ENCODE measurements at regions not wholly inside any gene's neighbourhood (a gene's known extent, or its start where the extent isn't known, plus 50 kb on each side); places are given as distances from the start of the nearest gene placed in this dataset.
"Not testable (repeated sequence)": the region's sequence is repeated elsewhere in the genome, so short reads cannot be mapped to it uniquely, and the experiment has no call there.

DNA sequence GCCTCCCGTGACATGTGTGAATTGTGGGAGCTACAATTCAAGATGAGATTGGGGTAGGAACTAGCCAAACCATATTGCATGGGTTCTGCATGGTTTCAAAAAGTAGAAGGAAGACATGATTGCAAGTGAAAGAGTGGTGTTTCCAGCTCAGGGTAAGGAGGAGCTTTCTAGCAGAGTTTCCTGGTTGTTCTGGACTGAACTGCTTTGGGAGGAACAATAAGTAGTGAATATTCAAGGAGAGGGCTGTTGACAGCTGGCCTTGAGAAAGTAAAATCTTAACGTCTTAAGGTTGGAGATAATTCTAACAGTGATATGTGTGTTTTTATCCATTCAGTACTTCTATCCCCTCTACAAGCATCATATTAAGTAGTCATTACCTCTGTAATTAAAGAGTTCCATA lies 62.2 kb upstream of the PRKG1 start (continued):
- no peak for TF ChIP-seq POU6F1 (CRISPR knock-in tag; IDR thresholded peaks at IDR 0.05; ENCODE audit: borderline replicate concordance, low read depth)
- TF ChIP-seq PPARA (CRISPR knock-in tag; IDR thresholded peaks at IDR 0.05; ENCODE audit: borderline replicate concordance) = no peak
- TF ChIP-seq SNAI2 (CRISPR knock-in tag; IDR thresholded peaks at IDR 0.05) = no peak
- TF ChIP-seq CSRNP3 (CRISPR knock-in tag; IDR thresholded peaks at IDR 0.05) = no peak

GRCh38 chr10:51014680-51015389 lies 59.5 kb upstream of the PRKG1 start:
- TF ChIP-seq ISL1 (CRISPR knock-in tag; IDR thresholded peaks at IDR 0.05) (peak; percentile 53), ZFP3 (CRISPR knock-in tag; IDR thresholded peaks at IDR 0.05) (no peak), PATZ1 (CRISPR knock-in tag; IDR thresholded peaks at IDR 0.05; ENCODE audit: borderline replicate concordance) (no peak), ZNF565 (CRISPR knock-in tag; conservative IDR thresholded peaks at IDR 0.05; ENCODE audit: low read depth) (no peak)
- ATAC-seq = no peak

DNA sequence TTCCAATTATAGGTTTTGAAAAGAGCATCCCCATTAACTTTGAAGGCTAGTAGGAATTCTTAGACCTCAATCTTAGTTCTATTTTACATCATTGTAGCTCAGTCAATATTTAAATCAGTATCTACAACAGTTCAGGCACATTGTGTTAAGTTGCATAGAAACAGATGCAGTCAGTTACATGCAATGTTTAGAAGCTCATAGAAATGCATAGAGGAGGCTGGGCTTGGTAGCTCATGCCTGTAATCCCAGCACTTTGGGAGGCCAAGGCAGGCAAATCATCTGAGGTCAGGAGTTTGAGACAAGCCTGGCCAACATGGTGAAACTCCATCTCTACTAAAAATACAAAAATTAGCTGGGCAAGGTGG lies 58.9 kb upstream of the PRKG1 start:
- not testable (repeated sequence) for ATAC-seq

DNA sequence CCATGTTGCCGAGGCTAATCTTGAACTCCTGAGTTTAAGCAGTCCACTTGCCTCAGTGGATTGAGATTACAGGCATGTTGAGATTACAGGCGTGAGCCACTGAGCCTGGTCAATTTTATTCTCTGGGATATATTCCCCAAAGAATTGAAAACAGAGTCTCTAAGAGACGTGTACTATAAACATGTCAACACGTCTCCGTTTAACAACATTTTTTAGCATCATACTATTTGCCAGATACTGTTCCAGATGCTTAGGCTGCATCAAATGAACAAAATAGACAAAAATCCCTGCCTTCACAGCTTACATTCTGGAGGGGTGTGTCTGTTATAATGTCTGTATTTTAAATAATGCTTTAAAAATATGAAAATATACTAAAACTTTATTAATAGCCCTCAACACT lies 54.1 kb upstream of the PRKG1 start:
- TF ChIP-seq ISL1 (CRISPR knock-in tag; IDR thresholded peaks at IDR 0.05) (no peak), ZC3H10 (CRISPR knock-in tag; IDR thresholded peaks at IDR 0.05) (no peak), ARNTL (CRISPR knock-in tag; IDR thresholded peaks at IDR 0.05; ENCODE audit: borderline replicate concordance, low read depth) (no peak), ZFP30 (CRISPR knock-in tag; IDR thresholded peaks at IDR 0.05) (no peak), ZNF70 (CRISPR knock-in tag; IDR thresholded peaks at IDR 0.05) (no peak), PATZ1 (CRISPR knock-in tag; IDR thresholded peaks at IDR 0.05; ENCODE audit: borderline replicate concordance) (no peak), ZNF565 (CRISPR knock-in tag; conservative IDR thresholded peaks at IDR 0.05; ENCODE audit: low read depth) (no peak), TCF4 (CRISPR knock-in tag; IDR thresholded peaks at IDR 0.05; ENCODE audit: borderline replicate concordance) (no peak)
- no peak for ATAC-seq

DNA sequence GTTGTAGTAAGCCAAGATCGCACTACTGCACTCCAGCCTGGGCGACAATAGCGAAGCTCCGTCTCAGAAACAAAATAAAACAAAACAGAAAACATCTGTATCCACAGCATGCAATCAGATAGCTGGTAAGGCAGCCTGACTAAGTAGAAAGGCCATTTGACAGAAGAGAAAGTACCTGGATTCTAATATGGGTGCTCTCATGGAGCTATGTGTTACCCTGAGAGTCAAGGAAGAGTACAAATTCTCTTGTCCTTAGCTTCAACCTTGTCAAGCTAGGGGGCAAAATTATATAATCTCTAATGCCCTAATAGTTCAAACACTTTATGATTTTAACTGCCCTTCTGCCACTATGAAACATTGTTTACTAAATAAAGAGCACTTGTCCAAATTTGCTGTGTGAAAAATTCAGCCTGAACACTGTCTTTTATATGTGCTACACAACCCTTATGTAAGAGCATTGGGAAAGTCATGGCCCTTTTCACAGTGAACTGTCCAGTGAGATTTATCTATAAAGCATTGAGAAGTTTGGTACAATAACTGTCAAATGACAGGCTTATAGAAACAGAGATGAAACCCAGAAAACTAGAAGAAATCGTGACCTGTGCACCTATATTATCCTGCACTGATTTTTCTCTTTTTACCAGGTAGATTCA lies 51.2 kb upstream of the PRKG1 start:
- ATAC-seq = no peak

More for the DNA sequence above, 51.2 kb upstream of the PRKG1 start:
- TF ChIP-seq SNAI2 (CRISPR knock-in tag; IDR thresholded peaks at IDR 0.05) (no peak), TOX (CRISPR knock-in tag; IDR thresholded peaks at IDR 0.05; ENCODE audit: borderline replicate concordance) (no peak), TCF4 (CRISPR knock-in tag; IDR thresholded peaks at IDR 0.05; ENCODE audit: borderline replicate concordance) (no peak), CSDC2 (CRISPR knock-in tag; IDR thresholded peaks at IDR 0.05) (no peak), PATZ1 (CRISPR knock-in tag; IDR thresholded peaks at IDR 0.05; ENCODE audit: borderline replicate concordance) (no peak), TSHZ2 (CRISPR knock-in tag; IDR thresholded peaks at IDR 0.05) (no peak), OSR1 (CRISPR knock-in tag; IDR thresholded peaks at IDR 0.05) (no peak), ARNTL (CRISPR knock-in tag; IDR thresholded peaks at IDR 0.05; ENCODE audit: borderline replicate concordance, low read depth) (no peak), ISL1 (CRISPR knock-in tag; IDR thresholded peaks at IDR 0.05) (no peak), ZNF565 (CRISPR knock-in tag; conservative IDR thresholded peaks at IDR 0.05; ENCODE audit: low read depth) (no peak), ZNF70 (CRISPR knock-in tag; IDR thresholded peaks at IDR 0.05) (no peak), ESRRG (CRISPR knock-in tag; IDR thresholded peaks at IDR 0.05) (no peak)

Data from SK-N-SH treated with all-trans-retinoic acid at 6 μM for 48 hours (cell line).